NOMO-1 treated with dmso at 0.1 percent for 144 hours (cell line): ENCODE measurements at regions not wholly inside any gene's neighbourhood (a gene's known extent, or its start where the extent isn't known, plus 50 kb on each side); places are given as distances from the start of the nearest gene placed in this dataset.
"Not testable (repeated sequence)": the region's sequence is repeated elsewhere in the genome, so short reads cannot be mapped to it uniquely, and the experiment has no call there.

Experiments used
- DNase-seq: peaks from one replicate; lab custom pipeline; 2025; ENCODE audit not compliant: unreplicated experiment; lab: John Stamatoyannopoulos, UW

DNA sequence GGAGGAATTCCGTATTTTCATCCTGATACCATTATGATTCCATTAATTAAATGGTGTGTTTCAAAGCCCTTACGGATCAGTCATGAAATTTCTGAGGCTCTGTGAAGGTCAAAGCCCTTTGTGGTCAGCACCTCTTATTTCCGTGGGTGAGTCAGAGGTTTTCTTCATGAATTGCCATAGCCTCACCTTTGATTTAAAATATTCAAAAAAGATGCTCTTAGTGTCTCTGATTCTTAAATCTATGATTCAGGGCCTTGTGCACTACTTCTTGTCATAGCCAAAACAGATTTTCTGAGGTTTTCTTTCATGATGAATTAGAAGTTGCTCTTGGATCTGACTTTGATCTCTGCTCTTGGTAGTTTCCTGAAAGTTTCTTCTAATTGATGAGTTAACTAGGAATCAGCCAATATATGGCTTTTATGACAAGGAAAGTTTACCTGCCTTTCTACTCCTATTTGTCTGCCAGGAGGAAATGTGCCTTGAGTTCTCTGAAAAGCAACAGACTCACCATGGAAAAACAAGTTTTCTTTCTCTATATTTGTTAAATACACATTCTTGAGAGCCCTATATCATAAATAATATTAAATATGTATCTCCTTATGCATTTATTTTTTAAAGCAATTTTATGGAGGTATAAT lies 613.0 kb downstream of the UTRN start:
- no peak for DNase-seq

DNA sequence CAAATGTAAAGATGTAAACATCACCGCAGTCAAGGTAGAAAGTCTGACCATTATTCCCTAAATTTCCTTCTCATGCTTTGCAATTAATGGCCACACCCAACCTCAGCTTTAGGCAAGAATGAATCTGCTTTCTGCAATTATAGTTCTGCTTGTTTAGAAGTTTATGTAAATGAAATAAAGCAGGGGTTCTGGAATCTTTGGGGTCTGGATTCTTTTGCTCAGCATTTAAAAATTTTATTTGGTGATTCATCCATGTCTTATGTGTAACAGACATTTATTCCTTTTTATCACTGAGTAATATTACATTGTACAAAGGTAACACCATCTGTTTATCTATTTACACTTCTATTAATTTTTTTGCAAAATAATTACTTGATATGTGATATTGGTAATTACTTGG lies 613.6 kb downstream of the UTRN start:
- DNase-seq, result no peak

DNA sequence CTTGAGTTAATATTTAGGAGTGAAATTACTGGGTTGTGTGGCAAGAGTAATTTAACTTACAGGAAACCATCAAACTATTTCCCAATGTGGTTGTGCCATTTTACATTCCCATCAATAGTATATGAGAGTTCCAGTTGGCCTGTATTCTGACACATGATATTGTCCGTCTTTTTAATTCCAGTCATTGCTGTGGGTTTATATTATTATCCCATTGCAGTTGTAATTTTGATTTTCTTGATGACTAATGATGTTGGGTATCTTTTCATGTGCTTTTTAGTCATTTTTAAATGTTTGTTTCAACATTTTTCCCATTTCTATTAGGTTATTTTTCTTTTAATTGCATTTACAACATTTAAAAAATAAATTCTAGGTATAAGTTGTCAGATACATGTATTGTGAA lies 614.0 kb downstream of the UTRN start:
- no peak for DNase-seq

DNA sequence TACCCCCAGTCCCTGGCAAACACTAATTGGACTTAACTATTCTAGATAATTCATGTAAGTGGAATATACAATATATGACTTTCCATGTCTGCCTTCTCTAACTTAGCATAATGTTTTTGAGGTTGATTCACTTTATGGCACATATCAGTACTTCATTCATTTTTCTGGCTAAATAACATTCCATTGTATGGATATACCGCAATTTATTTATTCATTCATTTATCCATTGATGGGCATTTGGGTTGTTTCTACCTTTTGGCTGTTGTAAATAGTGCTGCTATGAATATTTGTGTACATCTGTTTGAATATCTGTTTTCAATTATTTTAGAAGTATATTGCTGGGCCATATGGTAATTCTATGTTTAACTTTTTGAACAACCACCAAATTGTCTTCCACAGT lies 616.3 kb downstream of the UTRN start:
- DNase-seq, result no peak

DNA sequence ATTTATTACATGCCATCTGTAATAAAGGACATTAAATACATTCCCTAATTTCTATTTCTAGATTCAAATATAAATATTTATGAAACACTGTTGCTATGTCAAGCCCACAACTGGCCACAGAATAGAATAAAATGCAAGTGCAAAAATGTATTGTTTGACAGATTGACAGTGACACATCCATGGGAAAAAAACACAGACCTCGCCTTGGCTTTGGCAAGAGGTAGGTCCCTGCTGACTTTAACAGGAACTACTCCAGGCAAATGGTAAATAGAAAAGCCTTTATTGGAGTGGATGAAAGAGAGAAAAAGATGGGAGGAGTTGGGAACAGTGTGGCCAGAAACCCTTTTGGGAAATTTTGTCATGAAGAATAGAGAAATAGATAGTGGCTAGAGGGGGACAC lies 622.9 kb downstream of the UTRN start:
- DNase-seq, result no peak

DNA sequence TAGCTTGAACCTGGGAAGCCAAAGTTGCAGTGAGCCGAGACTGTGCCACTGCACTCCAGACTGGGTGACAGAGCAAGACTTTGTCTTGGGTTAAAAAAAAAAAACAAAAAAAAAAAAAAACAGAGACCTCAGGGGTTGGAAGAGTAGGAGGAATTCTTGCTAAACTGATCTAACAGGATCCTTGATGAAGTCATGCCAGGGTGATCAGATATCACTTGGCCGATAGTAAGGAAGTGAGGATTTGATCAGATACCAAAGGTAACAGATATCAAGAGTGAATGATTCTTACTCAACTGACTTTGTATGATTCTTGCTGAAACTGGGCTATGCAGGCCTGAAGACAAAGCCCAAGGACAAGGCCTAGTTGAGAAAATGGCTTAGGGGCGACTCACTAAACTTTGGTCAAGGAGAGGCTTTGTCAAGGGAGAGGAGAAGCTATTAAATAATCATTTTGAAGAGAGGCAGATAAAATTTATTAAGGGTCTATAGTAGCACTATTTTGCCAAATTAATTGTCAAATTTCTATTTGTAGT lies 624.7 kb downstream of the UTRN start:
- no peak for DNase-seq

DNA sequence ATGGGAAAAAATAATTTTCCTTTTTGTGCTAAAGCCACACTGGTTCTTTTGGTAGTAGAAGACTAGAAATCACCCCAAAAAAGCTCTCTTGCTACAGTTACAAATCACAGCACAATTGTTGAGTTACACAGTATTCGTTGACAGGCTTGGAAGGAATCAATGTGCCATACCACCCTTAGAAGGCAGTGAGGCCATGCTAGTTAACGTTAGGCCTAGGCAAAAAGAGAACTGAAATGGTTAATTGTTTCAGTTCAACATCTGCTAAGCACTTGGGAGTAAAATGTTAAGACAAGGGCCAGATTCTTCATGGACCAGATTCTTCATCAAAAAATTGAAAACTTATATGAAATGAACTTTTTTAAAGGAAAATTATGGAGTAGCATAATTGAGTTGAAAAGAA lies 626.2 kb downstream of the UTRN start:
- DNase-seq, result no peak

DNA sequence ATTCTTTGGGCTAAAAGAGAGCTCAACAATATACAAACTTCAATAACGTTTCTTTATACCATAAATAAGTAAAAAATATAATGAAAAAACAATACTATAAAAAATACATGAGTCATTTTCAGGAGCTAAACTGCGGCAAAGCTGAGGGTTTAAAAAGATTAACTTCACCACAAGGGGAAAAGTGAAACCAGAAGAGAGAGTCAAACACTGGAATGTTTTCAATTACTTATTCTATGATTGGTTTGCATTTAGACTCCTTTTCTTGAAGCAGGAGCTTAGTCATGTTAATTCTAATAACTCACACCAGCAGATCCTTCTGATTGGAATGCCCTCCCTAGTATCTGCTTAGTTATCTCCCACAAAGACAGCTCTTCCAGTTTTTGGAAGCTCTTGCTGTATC lies 627.3 kb downstream of the UTRN start:
- DNase-seq, result no peak

DNA sequence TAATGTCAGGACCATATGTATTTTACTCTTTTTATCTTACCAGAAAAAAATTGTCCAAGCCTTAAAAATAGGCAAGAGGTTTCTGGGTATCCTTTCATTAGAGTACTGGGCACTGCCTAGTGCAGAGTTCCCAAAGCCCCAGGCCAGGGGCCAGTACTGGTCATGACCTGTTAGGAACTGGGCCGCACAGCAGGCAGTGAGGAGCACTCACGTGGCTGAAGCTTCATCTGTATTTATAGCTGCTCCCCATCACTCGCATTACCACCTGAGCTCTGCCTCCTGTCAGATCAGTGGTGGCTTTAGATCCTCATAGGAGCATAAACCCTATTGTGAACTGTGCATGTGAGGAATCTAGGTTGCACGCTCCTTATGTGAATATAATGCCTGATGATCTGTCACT lies 632.9 kb downstream of the UTRN start:
- DNase-seq, result no peak

DNA sequence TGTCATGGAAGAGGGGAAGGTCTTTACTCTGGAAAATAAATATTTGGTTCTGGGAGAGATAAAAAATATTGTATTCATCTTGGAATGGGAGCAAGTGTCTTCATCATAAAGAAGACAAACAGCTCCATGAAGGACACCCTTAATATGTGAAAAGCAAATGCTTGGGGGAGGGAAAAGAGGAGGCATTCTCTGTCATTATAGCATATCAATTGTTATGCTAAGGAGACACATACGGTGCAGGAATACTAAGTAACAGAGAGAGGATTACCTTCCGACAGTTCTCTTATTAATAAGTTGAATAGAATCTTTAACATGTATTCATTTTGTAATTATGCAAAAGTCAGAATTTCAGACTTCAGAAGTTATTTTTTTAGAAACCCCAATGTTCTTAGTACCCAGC lies 634.4 kb downstream of the UTRN start:
- DNase-seq, result no peak

DNA sequence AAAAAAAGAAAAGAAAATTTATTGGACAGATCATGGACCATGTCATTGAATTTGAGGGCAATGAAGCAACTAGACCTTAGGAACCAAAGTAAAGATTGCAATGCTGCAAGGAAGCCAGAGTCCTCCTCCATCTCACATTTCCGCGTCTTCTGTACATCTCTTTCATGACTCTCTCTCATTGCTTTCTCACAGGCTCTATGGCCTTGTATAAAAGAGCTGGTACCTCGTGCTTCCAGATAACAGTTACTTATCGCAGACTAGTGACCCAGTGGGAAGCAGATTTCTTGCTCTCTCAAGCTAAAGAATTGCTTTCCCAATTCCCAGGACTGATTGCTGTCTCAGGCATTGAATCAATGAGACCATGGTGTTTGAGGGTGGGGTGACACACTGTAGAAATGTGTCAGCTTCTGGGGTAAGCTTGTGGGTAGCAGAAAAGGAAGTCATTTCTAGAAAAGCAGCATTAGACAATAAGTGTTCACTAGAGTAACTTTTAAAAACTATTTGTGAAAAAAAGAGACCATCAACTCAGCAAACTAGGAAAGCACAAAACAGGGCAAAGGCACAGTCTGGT lies 635.3 kb downstream of the UTRN start:
- no peak for DNase-seq

DNA sequence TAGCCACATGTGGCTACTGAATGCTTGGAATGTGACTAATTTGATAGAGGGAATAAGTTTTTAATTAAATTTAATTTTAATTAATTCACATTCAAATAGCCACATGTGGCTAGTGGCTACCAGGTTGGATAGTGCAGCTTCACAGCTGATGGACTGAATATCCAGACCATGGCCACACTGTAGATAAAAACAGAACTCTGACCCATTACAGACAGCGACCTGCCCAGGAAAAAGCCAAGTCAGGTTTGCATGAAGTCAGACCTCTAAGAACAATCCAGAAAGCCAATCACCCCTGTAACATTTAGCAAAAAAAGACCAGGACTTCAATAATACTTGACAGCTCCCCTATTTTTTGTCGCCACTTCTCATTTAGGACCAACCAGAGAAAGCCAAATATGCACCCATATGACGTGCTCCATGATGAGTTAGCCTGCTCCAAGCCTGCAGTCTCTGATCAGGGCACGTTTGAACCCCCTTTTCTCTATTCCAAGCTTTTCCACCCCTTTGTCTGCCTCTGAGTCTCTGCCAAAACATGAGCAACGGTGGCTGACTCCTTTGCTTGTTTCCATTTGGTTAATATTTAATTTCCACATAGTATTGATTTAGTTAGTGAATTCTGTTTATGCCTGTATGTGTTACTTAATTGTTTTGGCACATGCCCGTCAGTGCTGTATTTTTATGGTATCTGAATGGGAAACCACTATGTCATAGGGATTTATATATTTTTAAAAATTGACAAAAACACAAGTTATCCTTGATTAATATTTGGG lies 636.3 kb downstream of the UTRN start:
- no peak for DNase-seq

DNA sequence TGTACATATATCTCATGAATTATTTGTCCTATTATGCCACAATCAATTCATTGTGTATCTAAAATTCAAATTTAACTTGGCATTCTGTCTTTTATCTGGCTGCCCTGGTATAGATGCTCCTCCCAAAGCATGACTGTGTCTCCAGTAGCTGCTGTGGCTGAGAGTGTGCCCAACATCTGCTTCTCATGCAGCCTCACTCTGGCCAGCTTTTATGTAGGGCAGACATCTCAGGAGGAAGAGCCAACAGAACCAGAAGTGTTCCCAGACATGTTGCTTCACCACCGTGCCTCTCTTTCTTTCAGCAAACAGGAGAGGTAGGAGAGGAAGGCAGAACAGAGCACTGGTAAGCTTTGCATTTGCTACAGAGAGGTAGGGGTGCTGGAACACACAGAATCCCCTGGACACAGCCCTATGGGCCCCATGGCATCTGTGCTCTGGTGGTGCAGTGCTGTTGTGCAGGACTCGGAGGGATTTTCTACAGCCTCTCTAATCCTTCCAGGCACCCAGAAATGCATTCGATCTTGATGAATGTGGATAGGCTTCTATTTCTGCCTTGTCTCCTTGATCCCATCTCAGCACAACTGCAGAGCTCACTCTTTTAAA lies 637.1 kb downstream of the UTRN start:
- DNase-seq, result no peak

DNA sequence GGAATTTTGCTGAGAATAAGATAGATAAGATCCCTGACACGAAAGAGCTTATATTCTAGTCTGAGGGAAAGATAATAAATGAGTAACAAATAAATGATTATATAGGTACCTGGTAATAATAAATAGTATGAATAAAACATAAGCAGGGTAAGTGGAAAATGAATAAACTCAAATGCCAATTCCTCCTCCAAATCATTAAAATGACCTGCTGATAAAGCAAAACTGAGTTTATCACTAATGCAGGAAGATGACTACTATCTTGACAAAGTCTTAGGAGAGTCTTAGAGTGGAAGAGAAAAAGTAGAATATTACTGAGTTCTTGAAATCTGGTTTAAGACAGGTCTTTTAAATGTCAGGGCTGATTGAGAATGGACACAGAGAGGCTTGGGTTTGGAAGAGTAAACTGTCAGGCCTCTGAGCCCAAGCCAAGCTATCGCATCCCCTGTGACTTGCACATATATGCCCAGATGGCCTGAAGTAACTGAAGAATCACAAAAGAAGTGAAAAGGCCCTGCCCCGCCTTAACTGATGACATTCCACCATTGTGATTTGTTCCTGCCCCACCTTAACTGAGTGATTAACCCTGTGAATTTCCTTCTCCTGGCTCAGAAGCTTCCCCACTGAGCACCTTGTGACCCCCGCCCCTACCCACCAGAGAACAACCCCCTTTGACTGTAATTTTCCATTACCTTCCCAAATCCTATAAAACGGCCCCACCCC lies 637.8 kb downstream of the UTRN start:
- not testable (repeated sequence) for DNase-seq

DNA sequence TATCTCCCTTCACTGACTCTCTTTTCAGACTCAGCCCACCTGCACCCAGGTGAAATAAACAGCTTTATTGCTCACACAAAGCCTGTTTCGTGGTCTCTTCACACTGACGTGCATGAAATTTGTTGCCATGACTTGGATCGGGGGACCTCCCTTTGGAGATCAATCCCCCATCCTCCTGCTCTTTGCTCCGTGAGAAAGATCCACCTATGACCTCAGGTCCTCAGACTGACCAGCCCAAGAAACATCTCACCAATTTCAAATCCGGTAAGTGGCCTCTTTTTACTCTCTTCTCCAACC lies 638.3 kb downstream of the UTRN start:
- not testable (repeated sequence) for DNase-seq

DNA sequence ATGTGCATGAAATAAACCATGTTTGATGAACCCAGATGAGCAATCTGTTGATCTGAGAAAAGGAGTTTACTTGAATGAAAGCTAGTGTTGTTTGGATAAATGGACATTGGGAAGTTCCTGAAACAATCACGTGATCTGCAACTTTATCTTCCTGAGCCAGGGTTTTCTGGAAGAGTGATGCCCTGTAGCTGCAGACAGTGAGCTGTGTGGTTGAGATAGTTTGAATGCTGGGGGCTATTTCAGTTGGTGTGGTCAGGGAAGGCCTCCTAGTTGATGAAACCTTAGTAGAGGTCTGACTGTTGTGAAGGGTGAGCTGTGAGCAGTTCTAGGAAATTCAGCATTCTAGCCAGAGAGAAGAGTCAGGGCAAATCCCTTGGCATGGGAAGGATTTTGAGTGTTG lies 643.7 kb downstream of the UTRN start:
- no peak for DNase-seq

DNA sequence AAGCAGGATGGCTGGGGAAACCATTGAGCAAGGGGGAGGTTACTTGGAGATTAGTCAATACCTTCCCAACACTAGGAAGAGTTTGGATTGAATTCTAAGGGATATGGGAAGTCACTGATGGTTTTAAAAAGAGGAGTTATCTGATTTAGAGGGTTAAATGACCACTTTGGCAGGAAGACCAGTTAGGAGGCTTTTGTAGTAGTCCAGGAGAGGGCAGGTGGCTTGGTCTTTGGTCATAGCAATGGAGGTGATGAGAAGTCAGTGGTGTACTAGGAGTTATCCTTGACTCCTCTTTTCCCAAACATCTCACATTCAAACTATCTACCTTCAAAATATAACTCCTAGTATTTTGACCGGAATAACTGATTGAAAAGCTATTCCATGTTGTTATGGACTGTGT lies 644.1 kb downstream of the UTRN start:
- DNase-seq, result no peak

DNA sequence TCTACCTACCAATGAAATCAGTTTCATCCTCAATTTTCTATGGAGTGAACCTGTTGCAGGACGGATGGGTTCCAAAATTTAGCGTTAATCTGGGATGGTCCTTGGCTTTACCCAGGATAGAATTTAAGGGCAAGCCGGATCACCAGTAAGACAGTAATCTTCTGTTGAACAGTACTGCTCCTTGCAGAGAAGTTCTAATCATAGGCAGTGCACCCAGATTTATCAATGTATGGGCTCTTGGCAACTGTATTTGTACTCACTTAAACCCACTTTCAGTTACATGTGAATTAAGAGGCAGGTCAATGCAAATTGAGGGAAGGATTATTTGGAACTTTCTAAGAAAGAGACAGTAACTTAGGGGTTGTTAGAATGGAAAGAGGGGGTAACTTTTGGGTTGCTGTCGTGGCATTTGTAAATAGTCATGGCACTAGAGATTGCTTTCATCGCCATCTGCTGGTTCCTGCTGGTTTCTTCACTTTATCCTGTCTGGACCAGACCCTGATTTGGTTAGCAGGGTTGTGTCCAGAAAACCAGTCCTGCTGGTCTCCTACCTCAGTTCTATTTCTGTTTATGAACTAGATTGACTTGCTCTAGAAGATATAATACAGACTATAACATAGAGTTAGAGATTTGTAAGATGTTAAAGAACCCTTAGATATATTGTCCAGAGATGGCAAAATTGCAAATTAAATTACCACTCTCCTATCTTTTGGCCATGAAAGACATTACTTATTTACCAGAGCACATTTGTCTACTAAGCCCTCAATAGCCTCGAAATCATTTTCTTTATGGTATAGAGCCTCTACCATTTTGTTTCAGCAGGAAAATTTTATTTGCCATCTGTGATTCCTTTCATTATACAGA lies 646.3 kb downstream of the UTRN start:
- DNase-seq, result no peak

DNA sequence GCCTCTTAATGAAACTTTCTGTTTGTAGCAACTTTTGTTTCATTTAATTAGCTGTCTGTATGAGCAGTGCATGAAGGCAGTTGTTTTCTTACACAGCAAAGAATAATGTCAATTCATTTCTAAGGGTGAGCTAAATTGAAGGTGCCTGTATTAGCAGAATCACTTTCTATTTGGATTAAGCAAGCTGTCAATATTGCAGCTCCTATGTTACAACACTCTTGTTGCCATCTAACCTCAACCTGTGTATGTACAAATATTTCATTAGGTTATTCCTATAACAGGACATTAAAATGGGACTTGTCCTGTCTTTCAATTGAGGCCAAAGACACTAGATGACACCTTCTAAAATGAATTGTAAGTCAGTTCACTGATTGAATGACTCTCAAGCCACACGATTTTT lies 647.5 kb downstream of the UTRN start:
- DNase-seq, result no peak

DNA sequence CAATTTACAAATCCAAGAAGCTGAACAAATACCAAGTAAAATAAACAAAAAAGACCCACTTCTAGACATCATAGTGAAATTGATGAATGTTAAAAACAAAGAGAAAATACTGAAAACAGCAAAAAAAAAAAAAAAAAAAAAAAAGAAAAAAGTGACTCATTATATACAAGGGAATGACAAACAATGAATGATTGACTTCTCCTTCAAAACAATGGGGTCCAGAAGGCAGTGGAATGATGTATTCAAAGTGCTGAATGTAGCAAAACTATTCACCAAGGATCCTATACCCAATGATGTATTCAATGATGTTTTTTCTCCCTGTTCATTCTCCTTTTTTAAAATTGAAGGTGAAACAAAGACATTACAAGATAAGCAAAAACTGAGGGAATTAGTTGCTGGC lies 650.0 kb downstream of the UTRN start:
- no peak for DNase-seq

DNA sequence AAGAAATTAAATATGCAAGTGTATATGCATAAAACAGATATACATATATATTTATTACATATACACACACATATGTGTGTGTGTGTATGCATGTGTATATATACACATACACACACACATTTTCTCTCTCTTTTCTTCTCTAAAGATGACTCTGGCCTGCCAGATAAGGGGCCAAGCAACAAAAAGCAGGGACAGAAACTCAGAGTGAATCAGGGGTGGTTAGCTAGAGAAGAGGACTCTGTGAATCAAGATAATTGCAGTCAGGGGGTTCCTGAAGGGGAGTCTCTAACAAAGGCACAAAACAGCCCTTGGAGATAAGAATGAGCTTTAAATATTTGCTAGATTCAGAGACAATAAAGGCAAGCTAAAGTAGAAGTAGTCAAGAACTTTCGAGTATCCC lies 650.5 kb downstream of the UTRN start:
- no peak for DNase-seq
